ENCODE measurements at regions not wholly inside any gene's neighbourhood (a gene's known extent, or its start where the extent isn't known, plus 50 kb on each side); places are given as distances from the start of the nearest gene placed in this dataset.
"Not testable (repeated sequence)": the region's sequence is repeated elsewhere in the genome, so short reads cannot be mapped to it uniquely, and the experiment has no call there.

DNA sequence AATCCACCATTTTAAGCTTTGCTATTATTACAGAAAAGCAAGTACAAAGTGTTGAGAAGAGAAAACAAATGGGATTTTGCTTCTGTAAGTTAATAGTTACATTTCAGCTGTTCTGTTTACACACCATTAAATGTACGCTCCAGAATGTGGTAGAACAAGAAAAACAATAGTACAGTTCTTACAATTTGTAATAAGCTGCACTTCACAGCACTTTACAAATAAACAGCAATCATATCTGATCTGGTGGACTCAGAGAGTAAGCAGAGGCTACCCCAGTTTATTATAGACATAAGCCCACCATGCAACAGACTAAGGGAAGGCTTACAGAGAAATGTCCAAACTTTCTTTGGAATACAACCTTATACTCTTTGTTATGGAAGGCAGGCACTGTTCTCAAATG, 126.4 kb downstream of the OXSM start:
- H3K27me3 Mint-ChIP-seq = no peaks in the 10 kb centered on the region
- no peaks in the 10 kb centered on the region for H3K36me3 Mint-ChIP-seq
- DNase-seq (ENCODE audit: extremely low spot score, unreplicated experiment) = no peak
- H3K9me3 Mint-ChIP-seq = no peaks in the 10 kb centered on the region
- no peak overlapping the region for H3K4me3 Mint-ChIP-seq
- H3K4me1 Mint-ChIP-seq (ENCODE audit: unreplicated experiment) = peaks cover 5% of the 10 kb centered on the region
- TF ChIP-seq, protein P1, sequence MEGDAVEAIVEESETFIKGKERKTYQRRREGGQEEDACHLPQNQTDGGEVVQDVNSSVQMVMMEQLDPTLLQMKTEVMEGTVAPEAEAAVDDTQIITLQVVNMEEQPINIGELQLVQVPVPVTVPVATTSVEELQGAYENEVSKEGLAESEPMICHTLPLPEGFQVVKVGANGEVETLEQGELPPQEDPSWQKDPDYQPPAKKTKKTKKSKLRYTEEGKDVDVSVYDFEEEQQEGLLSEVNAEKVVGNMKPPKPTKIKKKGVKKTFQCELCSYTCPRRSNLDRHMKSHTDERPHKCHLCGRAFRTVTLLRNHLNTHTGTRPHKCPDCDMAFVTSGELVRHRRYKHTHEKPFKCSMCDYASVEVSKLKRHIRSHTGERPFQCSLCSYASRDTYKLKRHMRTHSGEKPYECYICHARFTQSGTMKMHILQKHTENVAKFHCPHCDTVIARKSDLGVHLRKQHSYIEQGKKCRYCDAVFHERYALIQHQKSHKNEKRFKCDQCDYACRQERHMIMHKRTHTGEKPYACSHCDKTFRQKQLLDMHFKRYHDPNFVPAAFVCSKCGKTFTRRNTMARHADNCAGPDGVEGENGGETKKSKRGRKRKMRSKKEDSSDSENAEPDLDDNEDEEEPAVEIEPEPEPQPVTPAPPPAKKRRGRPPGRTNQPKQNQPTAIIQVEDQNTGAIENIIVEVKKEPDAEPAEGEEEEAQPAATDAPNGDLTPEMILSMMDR (conservative IDR thresholded peaks at IDR 0.05) = no peak
- no peak overlapping the region for H3K27ac Mint-ChIP-seq

DNA sequence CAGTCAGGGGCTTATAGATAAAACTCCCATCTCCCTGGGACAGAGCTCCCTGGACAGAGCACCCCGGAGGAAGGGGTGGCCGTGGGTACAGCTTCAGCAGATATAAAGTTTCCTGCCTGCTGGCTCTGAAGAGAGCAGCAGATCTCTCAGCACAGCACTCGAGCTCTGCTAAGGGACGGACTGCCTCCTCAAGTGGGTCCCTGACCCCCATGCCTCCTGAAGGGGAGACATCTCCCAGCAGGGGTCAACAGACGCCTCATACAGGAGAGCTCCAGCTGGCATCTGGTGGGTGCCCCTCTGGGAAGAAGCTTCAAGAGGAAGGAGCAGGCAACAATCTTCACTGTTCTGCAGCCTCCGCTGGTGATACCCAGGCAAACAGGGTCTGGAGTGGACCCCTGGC, 142.1 kb downstream of the OXSM start:
- not testable (repeated sequence) for H3K4me1 Mint-ChIP-seq (ENCODE audit: unreplicated experiment); H3K27me3 Mint-ChIP-seq; H3K4me3 Mint-ChIP-seq; DNase-seq (ENCODE audit: extremely low spot score, unreplicated experiment); H3K36me3 Mint-ChIP-seq; H3K27ac Mint-ChIP-seq
- peaks cover 14% of the 10 kb centered on the region for H3K9me3 Mint-ChIP-seq

DNA sequence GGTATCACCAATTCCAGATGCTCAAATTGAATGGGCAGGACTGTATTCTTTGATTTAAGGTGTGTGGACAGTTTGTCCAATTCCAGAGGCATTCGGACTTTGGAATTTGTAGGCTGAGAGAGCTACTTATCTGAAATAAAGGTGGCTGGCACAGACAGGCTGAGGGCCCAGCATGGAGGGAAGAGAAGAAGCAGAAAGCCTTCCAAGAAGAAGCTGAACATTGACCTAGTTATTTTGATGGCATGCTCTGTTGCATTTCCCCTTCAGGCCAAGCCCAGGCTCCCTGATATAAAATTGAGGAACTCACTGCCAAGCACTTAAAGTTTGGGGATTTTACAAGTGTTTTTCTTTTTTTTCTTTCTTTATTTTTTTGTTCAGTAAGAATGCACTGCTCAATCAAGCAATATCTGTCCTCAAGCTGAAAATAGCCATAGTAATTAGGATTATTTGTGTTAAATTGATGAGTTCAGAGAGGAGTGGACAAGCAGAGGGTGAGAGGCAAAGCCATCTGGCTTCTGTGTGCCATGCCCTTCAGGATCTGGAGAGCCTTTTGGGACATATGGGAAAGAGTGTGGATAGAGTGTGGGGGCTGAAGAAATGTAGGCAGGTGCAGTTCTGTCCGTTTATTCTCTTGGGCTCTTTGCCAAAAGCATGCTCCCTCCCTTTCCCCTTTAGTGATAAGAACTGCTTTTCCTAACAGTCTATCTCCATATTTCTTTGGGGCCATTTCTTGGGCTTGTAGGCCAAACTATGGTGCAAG, 148.9 kb downstream of the OXSM start:
- DNase-seq (ENCODE audit: extremely low spot score, unreplicated experiment) = no peak
- no peak overlapping the region for H3K4me3 Mint-ChIP-seq
- TF ChIP-seq, protein P1 (conservative IDR thresholded peaks at IDR 0.05) = no peak
- H3K27me3 Mint-ChIP-seq = no peaks in the 10 kb centered on the region
- no peaks in the 10 kb centered on the region for H3K36me3 Mint-ChIP-seq
- no peak overlapping the region for H3K27ac Mint-ChIP-seq
- no peaks in the 10 kb centered on the region for H3K4me1 Mint-ChIP-seq (ENCODE audit: unreplicated experiment)
- peaks cover 6% of the 10 kb centered on the region for H3K9me3 Mint-ChIP-seq

DNA sequence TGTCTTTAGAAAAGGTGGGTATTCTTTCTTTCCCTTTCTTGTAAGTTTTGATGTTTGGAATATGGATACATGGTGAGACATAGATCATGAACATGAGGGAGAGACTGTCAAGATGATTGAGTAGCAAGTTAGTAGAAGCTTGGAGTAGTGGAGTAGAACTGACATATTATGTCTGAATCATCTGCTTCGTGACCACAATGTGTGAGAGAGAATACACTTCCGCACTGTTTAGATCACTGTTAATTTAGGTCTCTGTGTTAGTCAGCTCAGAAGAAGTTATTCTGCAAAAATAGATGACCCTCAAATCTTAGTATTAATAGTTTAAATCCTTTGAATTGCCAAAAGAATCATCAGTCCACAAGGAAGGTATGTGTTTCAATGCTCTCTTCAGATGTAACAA, 151.0 kb downstream of the OXSM start:
- no peaks in the 10 kb centered on the region for H3K36me3 Mint-ChIP-seq
- no peak for DNase-seq (ENCODE audit: extremely low spot score, unreplicated experiment)
- H3K27ac Mint-ChIP-seq = no peak overlapping the region
- H3K27me3 Mint-ChIP-seq = no peaks in the 10 kb centered on the region
- no peaks in the 10 kb centered on the region for H3K9me3 Mint-ChIP-seq
- no peak overlapping the region for H3K4me3 Mint-ChIP-seq
- TF ChIP-seq, protein P1 (conservative IDR thresholded peaks at IDR 0.05) = no peak
- H3K4me1 Mint-ChIP-seq (ENCODE audit: unreplicated experiment) = no peaks in the 10 kb centered on the region

DNA sequence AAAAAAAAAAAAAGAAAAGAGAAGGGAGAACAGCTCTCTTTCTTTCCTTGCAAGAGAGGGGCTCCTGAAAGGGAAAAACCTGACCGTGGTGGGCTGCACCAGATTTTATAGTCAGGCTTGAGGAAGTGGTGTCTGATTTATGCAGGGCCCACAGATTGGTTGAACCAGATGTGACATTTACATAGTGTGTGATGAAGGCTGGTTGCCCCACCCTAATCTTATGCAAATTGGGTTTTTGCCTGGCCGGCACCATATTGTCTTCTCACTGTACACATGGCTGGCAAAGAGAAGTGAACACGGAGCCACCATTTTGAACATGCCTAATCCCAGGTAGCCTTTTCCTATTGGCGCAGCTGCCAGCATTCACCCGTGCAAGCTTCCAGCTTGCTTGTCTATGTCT, 154.4 kb downstream of the OXSM start:
- Mint-ChIP-seq H3K27ac (no peak overlapping the region), H3K27me3 (no peaks in the 10 kb centered on the region), H3K9me3 (no peaks in the 10 kb centered on the region), H3K36me3 (no peaks in the 10 kb centered on the region), H3K4me1 (ENCODE audit: unreplicated experiment) (no peaks in the 10 kb centered on the region), H3K4me3 (no peak overlapping the region)
- TF ChIP-seq, protein P1 (conservative IDR thresholded peaks at IDR 0.05) = no peak
- DNase-seq (ENCODE audit: extremely low spot score, unreplicated experiment) = no peak

DNA sequence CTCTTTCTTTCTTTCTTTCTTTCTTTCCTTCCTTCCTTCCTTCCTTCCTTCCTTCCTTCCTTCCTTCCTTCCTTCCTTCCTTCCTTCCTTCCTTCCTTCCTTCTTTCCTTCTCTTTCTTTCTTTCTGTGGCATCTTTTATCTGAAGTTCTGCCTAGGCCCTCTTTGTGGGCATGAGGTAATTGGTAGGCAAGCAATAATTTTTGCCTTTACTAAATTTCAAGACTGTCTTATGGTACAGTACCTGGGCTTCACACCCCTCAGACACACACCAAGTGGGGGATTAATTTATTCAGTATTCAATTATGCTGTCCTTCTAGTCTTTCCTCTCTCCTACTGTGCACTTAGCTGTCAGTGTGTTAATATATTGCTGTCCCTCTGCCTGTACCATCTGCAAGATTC, 155.5 kb downstream of the OXSM start:
- H3K9me3 Mint-ChIP-seq = no peaks in the 10 kb centered on the region
- no peak overlapping the region for H3K4me3 Mint-ChIP-seq
- no peaks in the 10 kb centered on the region for H3K36me3 Mint-ChIP-seq
- no peak for DNase-seq (ENCODE audit: extremely low spot score, unreplicated experiment)
- TF ChIP-seq, protein P1 (conservative IDR thresholded peaks at IDR 0.05) = no peak
- no peaks in the 10 kb centered on the region for H3K4me1 Mint-ChIP-seq (ENCODE audit: unreplicated experiment)
- no peaks in the 10 kb centered on the region for H3K27me3 Mint-ChIP-seq
- no peak overlapping the region for H3K27ac Mint-ChIP-seq

All from type B pancreatic cell (in vitro differentiated cells).